A673 (cell line): ENCODE measurements at regions not wholly inside any gene's neighbourhood (a gene's known extent, or its start where the extent isn't known, plus 50 kb on each side); places are given as distances from the start of the nearest gene placed in this dataset.

Experiments
- BruUV-seq: library from RNA; stranded (reverse); fragments of 400-500 nt; replicated peaks from 2 replicates; lab custom pipeline; 2021; lab: Mats Ljungman, UMichigan
- CTCF ChIA-PET: fragments of 300-600 bp; sonication (Branson Sonifier 250); formaldehyde crosslinking; loops from one replicate; lab custom pipeline; 2022; ENCODE audit warnings: antibody characterized with exemption; lab: Charles Lee
- POLR2A ChIA-PET: fragments of 300-600 bp; sonication (Branson Sonifier 250); formaldehyde crosslinking; loops from one replicate; lab custom pipeline; 2022; ENCODE audit warnings: antibody characterized with exemption; ENCODE audit not compliant: low non-redundant PET; lab: Charles Lee
- DNase-seq: peaks from one replicate; pipeline ENCODE4 v3.0.0-alpha.2; 2015; ENCODE audit warnings: low spot score
- H3K27ac ChIP-seq: fragments of 200-600 bp; sonication (generic); 2 replicates; pipeline ENCODE4 v1.5.1; 2016; ENCODE audit warnings: mixed run types, low read depth, mild to moderate bottlenecking, mixed read lengths, antibody characterized with exemption, low read length; ENCODE audit not compliant: poor library complexity, severe bottlenecking
- H3K27me3 ChIP-seq: fragments of 200-600 bp; sonication (generic); replicated peaks from 2 replicates; pipeline ENCODE4 v1.6.1; 2017; ENCODE audit warnings: mixed run types, low read depth, mild to moderate bottlenecking, mixed read lengths, antibody characterized with exemption, low read length; ENCODE audit not compliant: insufficient read depth, poor library complexity
- H3K36me3 ChIP-seq: fragments of 200-600 bp; sonication (generic); 2 replicates; pipeline ENCODE4 v1.6.1; 2016; ENCODE audit warnings: mixed run types, mild to moderate bottlenecking, mixed read lengths, antibody characterized with exemption, low read length; ENCODE audit not compliant: insufficient read depth, poor library complexity, severe bottlenecking
- H3K4me1 ChIP-seq: fragments of 200-600 bp; sonication (generic); 2 replicates; pipeline ENCODE4 v1.6.1; 2017; ENCODE audit warnings: mixed run types, mild to moderate bottlenecking, mixed read lengths, antibody characterized with exemption, low read length; ENCODE audit not compliant: insufficient read depth, poor library complexity, severe bottlenecking
- H3K4me3 ChIP-seq: fragments of 200-600 bp; sonication (generic); 2 replicates; pipeline ENCODE4 v1.5.1; 2016; ENCODE audit warnings: low read depth, mixed run types, mild to moderate bottlenecking, mixed read lengths, low read length; ENCODE audit not compliant: poor library complexity, severe bottlenecking
- H3K9me3 ChIP-seq: fragments of 200-600 bp; sonication (generic); 2 replicates; pipeline ENCODE4 v1.6.1; 2016; ENCODE audit warnings: mixed run types, low read depth, mild to moderate bottlenecking, mixed read lengths, antibody characterized with exemption, low read length; ENCODE audit not compliant: poor library complexity, severe bottlenecking
- EZH2 ChIP-seq: fragments of 200-600 bp; sonication (generic); IDR thresholded peaks from 2 replicates; pipeline ENCODE4 v1.6.1; 2017; ENCODE audit warnings: borderline replicate concordance, low read depth, mild to moderate bottlenecking, mixed read lengths, antibody characterized with exemption, low read length; ENCODE audit not compliant: poor library complexity, severe bottlenecking
- intact Hi-C: fragments of 100-400 bp; cut with micrococcal nuclease; formaldehyde crosslinking; loops from one replicate; pipeline ENCODE4 v1.10.0; 2022; ENCODE audit not compliant: unreplicated experiment
- TF ChIP-seq, protein P1 (sequence below): fragments of 300-800, 200-600 bp; sonication (generic); conservative IDR thresholded peaks from 2 replicates; pipeline ENCODE4 v1.5.1; 2017; ENCODE audit warnings: low read depth, mild to moderate bottlenecking, antibody characterized with exemption, low read length, moderate library complexity, mixed read lengths

DNA sequence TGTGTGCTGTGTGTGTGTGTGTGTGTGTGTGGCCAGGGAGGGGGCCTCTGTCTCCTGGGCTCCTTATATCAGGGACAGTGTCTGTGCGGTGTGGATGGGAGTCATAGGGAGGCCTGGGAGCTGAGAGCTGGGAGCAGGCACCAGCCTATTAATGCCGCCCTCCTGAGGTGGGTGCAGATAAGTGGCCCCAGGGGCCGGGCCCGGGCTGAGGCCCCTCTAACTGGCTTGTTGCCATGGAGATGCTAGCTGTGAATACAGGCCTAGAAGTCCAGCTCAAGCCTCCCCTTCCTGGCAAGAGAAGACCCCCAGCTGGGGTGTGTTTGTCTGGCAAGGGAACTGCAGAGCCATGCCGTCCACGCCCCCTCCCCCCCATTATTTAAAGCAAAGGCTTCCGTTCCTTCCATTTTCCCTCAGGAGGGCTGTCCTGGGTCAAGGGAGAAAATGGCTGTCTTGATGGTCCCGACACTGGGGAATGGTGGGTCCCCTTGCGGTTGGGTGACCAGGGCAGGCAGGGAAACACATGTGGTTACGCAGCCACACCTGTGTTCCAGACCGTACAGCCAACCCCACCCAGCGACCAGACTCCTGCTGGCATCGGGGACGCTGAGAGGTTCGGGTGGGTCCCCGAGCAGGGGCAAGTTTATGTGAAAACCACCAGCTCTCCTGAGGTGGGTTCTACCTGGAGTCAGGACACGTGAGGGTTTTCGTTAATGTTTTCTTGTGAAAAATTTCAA, 141.1 kb downstream of the MRM1 start:
- POLR2A ChIA-PET: no interaction called here
- DNase-seq: no peak

DNA sequence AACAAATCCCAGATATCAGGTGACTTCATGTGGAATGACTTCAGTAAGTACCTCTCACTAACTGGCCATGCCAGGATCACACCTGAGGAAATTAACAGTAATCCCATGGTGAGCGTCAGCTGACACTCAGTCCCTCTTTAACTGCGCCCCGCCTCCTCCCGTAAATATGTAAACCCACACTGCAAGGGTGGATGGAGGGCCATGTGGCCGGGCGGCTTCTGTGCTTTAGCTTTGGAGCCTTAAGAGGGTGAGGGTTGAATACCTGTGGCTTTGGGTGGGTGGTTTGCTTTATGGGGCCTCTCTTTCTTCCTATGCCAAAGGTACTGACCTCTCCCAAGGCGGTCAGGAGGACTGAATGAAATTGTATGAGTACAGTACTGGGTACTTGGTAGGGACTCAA, 141.7 kb downstream of the MRM1 start:
- Histone ChIP-seq H3K4me1 (no peaks in the 10 kb centered on the region), H3K27me3 (peaks cover 6% of the 10 kb centered on the region), H3K36me3 (no peaks in the 10 kb centered on the region), H3K4me3 (no peak overlapping the region), H3K9me3 (no peaks in the 10 kb centered on the region), H3K27ac (no peak overlapping the region)
- POLR2A ChIA-PET: no interaction called here
- no peak for TF ChIP-seq EZH2
- TF ChIP-seq, protein P1, sequence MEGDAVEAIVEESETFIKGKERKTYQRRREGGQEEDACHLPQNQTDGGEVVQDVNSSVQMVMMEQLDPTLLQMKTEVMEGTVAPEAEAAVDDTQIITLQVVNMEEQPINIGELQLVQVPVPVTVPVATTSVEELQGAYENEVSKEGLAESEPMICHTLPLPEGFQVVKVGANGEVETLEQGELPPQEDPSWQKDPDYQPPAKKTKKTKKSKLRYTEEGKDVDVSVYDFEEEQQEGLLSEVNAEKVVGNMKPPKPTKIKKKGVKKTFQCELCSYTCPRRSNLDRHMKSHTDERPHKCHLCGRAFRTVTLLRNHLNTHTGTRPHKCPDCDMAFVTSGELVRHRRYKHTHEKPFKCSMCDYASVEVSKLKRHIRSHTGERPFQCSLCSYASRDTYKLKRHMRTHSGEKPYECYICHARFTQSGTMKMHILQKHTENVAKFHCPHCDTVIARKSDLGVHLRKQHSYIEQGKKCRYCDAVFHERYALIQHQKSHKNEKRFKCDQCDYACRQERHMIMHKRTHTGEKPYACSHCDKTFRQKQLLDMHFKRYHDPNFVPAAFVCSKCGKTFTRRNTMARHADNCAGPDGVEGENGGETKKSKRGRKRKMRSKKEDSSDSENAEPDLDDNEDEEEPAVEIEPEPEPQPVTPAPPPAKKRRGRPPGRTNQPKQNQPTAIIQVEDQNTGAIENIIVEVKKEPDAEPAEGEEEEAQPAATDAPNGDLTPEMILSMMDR: no peak
- intact Hi-C loops: no loop called here
- DNase-seq: no peak
- no TSS peak for BruUV-seq
- CTCF ChIA-PET: no interaction called here

More for the DNA sequence above, 141.1 kb downstream of the MRM1 start:
- CTCF ChIA-PET: no interaction called here
- H3K4me1 ChIP-seq: no peaks in the 10 kb centered on the region
- H3K4me3 ChIP-seq: no peak overlapping the region
- no peaks in the 10 kb centered on the region for H3K9me3 ChIP-seq
- TF ChIP-seq EZH2: no peak
- TF ChIP-seq, protein P1: no peak
- H3K36me3 ChIP-seq: no peaks in the 10 kb centered on the region
- intact Hi-C loops: no loop called here
- H3K27me3 ChIP-seq: peaks cover 6% of the 10 kb centered on the region
- H3K27ac ChIP-seq: no peak overlapping the region
- BruUV-seq: no TSS peak

DNA sequence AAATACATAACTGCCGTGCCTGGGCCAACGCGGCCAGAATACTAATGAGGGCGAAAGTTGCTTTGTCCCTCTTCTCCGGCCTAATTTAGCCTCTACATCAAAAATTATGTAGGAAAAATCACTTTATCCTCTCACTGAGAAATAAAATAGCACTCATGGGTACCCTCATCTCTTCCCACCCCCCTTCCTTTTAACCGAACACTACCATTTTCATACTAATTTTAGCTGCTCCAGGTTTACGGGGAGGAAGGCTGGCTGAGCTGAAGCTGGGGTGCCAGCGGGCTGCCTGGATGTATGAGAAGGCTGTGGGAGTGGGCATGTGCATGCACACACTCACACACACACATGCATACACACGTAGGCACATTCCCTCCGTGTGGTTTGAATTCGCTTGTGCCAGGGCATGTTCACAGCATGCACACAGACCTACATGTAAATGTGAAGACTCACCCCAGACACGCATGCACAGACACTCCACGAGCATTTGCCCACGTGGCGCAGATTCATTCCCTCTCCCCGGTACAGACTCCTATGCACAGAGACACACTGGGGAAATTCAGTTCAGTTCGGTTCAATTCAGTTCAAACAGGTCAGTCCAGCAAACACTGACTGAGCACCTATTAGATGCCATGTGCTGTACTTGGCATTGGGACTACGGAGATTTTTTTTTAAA, 145.1 kb downstream of the MRM1 start:
- Histone ChIP-seq H3K27ac (no peak overlapping the region), H3K4me1 (no peaks in the 10 kb centered on the region), H3K9me3 (no peaks in the 10 kb centered on the region), H3K4me3 (no peak overlapping the region), H3K27me3 (peaks cover 6% of the 10 kb centered on the region), H3K36me3 (no peaks in the 10 kb centered on the region)
- CTCF ChIA-PET: no interaction called here
- no peak for TF ChIP-seq EZH2
- TF ChIP-seq, protein P1: no peak
- no peak for DNase-seq
- POLR2A ChIA-PET: interaction anchor here (0.6 kb wide), 1 partner anchor 17 kb away, joined by 8 read pairs; no protein-coding TSS in a partner anchor
- intact Hi-C loops: no loop called here
- BruUV-seq: no TSS peak
